ENCODE measurements at regions not wholly inside any gene's neighbourhood (a gene's known extent, or its start where the extent isn't known, plus 50 kb on each side); places are given as distances from the start of the nearest gene placed in this dataset.

DNA sequence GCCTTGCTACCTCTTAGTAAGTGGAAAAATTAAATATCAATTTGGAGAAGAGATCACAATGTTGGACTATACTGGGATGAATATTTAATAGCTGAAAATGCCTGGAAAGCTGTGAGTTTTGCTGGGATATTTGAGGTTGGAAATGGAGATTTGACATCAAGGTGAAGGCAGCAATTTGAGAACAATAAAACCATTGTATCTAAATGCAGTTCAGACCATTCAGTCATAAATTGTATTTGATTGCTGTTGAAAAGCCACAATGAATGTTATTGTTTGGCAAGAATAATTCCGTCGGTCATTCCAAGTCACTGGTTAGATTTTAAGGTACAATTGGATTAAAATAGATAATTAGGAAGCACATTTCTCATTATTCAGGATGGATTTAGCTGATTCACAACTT, 325.6 kb downstream of the HRH4 start:
- DNase-seq (ENCODE audit: low spot score): no peak

DNA sequence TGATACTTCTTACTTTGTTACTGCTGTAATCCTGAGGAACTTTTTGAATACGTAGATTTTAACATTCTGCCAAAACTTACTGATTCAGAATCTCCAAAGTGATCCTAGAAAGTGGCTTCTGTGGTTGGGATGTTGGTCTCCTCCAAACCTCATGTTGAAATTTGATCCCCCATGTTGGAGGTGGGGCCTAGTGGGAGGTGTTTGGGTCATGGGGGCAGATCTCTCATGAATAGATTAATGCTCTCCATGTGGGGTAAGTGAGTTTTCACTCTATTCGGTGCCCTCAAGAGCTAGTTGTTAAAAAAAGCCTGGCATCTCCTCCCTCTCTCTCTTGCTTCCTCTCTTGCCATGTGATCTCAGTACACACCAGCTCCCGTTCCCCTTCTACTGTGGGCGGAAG, 329.9 kb downstream of the HRH4 start:
- peak; percentile 9 for DNase-seq (ENCODE audit: low spot score)

- peak; percentile 9 for DNase-seq (ENCODE audit: low spot score)
Measured at GRCh38 chr18:24791751-24792545, 331.5 kb downstream of the HRH4 start.

DNA sequence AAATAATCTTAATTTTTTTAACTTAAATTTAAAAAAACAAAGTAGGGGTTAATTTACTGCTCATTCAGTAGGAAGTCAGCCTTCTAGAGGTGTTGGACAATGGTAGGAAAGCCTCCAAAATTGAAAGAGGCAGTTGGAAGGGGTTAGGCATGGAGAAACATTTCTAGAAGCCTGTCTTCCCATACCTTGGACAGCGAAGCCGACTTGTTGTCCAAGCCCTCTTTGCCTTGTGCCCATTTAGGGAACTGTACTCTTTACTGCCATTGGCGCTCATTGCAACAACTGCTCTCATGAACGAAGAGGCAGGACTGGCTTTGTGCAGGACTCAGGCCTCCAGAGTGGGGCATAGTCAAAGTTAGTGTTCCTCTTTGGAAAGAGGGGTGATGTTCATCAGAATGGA, 333.3 kb downstream of the HRH4 start:
- DNase-seq (ENCODE audit: low spot score): no peak

DNA sequence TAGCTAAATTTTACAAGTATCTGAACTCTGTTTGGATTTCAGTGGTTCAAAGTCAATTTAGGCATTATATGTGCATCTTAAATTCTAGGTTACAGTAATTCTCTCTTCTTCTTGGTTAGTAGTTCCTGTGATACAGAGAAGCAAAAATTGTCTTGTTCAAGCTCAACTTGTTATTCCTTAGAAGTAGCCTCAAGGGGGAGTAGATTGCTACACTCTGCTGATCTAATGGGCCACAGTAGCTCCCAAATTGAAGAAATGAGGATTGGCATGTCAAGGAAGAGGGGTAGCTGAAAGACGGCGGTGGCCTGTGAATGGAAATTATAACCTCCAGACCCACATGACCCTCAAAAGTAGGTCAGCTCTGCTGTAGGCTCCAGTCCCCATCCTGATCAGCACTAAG, 334.7 kb downstream of the HRH4 start:
- DNase-seq (ENCODE audit: low spot score): no peak

DNA sequence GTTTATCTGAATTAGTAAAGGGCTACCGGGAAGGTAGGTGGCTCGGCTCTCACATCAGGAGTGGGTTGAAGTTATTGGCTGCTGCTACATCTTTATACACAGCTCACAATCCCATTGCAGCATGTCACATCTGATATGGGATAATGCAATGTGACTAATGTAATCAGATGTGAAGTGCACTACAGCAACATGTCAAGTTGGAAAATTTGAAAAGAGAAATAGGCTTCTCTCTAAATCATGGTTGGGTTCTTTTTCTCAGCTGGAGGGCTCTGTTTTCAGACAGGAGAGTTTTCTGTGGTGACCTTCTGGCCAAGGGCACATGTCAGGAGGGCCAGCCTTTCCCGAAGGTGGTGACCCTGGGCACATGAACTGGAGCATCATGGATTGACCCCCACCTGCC, 337.5 kb downstream of the HRH4 start:
- DNase-seq (ENCODE audit: low spot score): no peak

DNA sequence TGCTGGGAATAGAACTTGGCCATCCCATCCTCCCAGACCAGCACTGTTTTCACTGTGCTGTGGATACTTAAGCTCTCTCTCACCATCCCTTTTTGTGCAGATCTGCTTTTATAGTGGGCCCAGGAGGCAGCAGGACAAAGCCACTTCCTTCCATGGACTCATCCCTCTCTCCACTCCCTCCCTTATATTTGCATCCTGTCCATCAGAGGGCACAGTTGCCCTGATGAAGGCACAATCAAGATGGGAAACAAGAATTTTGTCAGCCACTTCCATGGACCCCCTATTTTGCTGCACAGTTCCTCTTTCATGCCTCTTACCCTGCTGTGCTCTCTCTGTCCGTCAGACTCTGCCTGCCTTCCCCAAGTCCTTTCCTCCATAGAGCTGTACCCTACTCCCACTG, 338.7 kb downstream of the HRH4 start:
- DNase-seq (ENCODE audit: low spot score): peak; percentile 10

GRCh38 chr18:24799720-24800119, 339.3 kb downstream of the HRH4 start:
- DNase-seq (ENCODE audit: low spot score): no peak

GRCh38 chr18:24801001-24801400, 340.6 kb downstream of the HRH4 start:
- DNase-seq (ENCODE audit: low spot score): no peak

DNA sequence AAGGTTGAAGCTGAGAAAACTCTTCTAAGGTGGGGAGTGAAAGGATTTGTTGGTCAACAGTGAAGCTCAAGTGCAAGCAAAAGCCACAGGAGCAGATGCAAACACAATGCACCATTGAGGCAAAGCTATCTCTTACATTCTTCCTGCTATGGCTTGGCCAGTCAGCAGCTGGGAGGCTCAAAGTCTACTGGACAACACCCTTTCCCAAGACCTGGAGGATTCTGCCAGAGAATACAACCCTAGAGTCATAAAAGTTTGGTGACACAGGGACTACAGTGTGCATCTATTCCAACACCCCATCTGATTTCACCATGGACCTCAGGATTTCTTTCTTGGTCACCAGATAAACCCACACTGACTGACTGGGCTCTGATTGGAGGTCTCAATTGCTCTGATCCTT, 342.0 kb downstream of the HRH4 start:
- DNase-seq (ENCODE audit: low spot score): no peak

DNA sequence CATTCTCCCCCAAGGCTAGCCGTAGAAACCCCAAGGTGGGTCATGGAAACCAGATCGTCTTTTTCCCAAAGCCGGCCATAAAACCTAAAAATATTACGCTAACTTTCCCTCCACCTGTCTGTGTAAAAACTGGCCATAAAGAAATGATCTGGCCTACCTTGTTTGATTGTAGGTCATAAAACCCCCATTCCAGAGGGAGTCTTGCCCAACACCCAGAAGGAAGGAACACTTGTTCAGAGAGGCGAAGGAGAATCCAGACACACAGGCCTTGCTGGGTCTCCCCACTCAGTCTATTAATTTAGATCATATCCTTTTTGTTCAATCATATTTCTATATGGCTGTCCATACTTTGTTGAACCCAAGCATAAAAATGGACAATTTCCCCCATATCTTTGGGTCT, 344.7 kb downstream of the HRH4 start:
- no peak for DNase-seq (ENCODE audit: low spot score)

DNA sequence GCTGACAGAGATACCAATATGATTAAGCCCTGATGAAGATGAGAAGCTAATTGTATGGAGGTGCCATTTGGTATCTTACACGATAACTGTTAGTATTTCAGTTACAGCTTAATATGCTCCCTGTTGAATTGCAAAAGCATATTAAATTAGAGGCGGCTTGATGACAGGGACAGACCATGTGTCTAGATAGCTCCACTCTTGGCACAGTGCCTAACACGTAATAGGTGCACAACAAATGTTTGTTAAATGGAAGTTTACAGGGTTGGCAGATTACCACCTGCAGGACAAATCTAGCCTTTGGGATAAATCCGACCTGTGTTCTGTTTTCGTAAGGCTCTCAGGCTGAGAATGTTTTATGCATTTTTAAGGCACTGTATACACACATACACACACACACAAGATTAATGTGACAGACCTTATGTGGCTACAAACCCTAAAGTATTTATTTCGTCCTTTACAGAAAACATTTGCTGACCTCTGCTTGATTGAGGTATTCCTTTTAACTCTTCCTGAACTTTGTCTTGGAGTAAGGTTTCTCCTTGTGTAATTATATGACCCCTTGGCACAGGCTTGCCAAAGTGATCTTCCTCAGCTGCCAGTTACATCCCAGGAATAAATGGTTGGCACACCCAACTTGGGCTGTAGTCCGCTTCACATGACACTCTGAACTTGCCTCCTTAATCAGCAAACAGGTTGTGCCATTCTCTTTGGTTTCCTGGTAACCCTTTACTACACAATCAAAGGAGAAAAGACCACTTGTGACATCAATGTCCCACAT, 348.9 kb downstream of the HRH4 start:
- no peak for DNase-seq (ENCODE audit: low spot score)

DNA sequence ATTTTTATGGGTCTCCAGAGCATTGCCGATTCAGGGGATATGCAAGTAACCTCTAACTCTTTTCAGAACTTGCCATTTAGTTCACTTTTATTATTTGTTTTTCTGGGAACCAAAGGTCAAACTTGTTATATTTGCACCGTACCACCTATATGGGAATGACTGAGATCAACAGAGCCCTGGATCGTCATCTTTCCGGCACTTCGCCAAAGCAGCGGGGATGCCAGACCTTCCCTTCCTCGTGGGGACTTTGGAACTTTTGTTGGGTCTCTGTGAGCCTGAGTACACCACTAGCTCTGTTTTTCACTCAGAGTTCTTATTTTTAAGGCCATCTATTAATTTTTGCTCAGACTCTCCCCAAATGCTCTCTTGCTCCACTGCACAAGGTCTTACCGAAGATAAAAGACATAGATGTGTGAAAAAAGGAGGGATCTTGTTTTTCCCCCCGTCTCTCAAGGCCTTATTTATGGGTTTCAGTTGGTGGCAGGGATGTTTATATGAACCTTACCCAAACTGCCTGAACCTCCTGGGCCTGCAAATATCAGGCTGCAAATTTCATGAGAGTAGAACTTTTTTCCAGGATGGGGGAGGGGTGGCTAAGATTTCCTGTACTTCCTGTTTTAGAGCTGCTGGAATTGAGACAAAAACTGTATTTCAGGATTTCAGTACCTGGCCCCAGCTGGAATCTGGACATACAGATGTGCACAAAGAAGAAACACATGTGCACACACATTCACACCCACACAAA, 350.3 kb downstream of the HRH4 start:
- no peak for DNase-seq (ENCODE audit: low spot score)

DNA sequence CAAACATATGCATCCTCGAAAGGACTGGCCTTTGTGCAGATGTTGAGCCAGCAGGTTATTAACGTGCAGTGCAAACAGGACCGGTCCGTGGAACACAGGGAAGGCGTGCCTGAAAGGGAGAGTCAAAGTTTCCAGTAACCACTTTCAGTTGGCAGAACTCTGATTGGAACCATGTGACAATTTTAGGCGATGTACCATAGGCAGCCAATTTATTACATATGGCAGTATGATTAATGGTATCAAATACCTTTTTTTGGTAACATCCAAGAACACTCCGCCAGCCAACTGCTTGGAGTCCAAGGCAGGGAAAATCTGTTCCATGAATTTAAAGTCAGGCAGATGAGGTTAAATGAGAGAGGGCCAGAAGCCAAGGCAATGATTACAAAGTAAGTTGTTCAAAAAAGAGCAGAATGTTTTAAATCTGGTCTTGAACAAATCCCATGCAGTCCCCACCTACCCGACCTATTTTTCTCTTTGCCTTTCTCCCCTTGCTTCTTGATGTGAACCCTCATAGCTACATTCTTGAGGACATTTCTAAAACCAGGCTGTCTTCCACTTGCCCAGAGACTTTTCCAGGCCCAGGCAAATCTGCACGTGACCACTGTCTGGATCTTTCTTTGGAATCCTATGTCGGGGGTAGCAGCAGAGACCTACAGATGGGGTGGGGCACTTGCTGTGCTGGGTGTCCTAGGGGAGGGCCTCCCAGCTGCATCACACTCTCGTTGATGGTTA, 351.7 kb downstream of the HRH4 start:
- no peak for DNase-seq (ENCODE audit: low spot score)

DNA sequence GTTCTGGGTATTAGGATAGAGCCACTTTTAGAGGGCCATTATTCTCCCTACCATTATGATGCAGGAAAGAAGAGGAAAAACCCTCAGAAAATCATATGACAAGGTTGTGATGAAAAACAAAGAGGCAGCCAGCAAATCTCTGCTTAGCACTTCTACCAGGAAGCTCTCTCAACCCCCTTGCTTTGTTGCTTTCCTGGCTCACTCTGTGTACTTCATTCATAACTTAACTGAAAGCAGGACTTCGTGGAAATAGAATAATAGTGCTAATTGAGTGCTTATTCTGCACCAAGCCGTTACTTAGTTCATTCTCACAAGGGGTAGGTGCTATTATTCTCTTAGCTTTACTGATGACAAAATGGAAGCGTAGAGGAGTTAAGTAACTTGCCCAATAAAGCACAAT, 354.1 kb downstream of the HRH4 start:
- DNase-seq (ENCODE audit: low spot score): no peak

- DNase-seq (ENCODE audit: low spot score): no peak
Measured at GRCh38 chr18:24817150-24817549, 356.7 kb downstream of the HRH4 start.

DNA sequence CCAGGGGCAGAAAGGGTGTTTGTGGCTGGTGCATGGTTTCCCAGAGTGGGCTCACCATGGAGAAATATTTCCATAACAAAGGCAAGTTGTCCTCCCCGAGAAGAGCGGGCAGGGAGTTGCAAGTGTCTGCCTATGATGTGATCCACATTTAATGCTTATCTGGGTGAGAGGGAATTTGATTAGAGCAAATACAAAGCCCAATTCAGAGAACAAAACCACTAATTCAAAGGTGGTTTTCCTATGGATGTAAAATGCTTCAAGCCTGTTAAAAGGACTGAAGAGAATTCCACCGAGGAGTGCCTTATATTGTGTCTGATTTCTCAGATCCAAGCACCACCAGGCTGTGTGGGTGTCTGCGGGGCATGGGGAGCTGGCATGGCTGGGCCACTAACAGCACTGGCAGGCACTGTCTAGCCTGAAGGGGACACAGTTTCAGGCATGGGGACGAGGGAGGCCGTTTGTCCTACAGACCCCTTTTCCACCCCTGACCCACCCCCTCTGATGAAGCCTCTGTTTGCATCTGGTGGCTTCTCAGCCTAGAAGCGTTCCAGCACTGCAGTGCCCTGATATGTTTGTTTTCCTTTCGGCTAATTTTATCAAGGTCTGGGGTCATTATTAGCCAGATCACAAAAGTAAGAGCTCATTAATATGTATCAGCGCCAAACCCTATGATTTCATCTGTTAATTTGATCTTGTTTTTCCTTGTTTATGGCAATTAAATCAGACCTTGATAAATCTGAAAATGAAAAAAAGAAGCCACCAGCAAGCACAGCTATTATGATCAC, 357.3 kb downstream of the HRH4 start:
- no peak for DNase-seq (ENCODE audit: low spot score)

DNA sequence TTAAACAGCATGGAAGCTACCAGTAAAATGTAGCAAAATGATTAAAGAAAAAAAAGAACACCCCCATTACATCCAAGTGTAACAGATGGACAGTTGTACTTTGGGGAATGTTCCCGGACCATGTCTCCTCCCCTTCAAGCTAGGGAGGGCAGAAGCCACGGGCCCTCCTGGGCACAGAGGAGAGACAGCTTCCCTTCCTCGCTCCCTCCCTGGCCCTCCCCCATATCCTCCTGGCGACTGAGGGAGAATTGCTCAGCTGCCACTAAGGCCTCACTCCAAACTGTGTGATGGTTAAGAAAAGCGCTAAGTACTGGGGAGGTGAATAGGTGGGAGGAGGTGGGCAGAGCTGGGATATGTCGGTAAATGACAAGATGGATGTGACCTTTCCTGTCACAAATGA, 358.0 kb downstream of the HRH4 start:
- no peak for DNase-seq (ENCODE audit: low spot score)

DNA sequence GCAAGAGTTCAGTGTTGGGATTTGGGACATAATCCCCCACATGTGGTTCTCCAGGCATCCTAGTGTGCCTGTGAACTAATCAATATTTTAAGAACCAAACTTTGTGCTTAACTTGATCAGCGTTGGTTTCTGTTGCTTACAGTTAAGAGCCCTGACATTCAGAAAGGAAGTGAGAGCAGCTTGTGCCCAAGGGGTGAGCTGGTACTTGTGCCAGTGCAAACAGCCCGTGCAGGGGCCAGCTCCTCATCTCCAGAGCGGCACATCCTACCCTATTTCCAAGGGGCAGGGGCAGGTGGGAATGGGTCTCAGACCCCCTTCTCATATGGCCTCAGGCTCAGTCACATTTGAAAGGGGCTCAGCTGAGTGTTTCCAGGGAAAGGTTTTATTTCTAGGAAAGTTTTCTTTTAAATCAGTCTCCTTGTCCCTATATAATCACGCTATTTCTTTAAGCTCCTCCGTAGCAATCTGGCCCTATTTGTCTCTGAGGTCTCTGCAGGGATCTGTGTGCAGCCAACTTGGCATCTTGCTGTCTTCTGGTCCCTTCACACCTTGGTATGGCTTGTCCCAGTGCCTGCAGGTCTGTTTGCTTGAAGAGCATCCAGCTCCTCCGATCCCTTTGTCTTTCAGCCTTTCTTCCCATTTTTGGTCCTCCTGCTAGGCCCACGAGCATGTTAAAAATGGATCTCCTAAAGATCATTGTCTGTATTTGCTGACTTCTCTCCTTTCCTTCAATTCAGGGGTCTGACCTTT, 358.9 kb downstream of the HRH4 start:
- DNase-seq (ENCODE audit: low spot score): no peak

- no peak for DNase-seq (ENCODE audit: low spot score)
Measured at GRCh38 chr18:24825397-24825796, 365.0 kb downstream of the HRH4 start.
